Skeletal muscle cell (primary cell): ENCODE measurements at regions not wholly inside any gene's neighbourhood (a gene's known extent, or its start where the extent isn't known, plus 50 kb on each side); places are given as distances from the start of the nearest gene placed in this dataset.

Experiments
- DNase-seq: peaks from one replicate; pipeline ENCODE4 v3.0.0-alpha.2; 2010; ENCODE audit warnings: low read depth
- H3K4me3 ChIP-seq: 2 replicates; pipeline ENCODE4 v1.5.1; 2011; ENCODE audit warnings: low read depth, mild to moderate bottlenecking, control low read depth, low read length, moderate library complexity

DNA sequence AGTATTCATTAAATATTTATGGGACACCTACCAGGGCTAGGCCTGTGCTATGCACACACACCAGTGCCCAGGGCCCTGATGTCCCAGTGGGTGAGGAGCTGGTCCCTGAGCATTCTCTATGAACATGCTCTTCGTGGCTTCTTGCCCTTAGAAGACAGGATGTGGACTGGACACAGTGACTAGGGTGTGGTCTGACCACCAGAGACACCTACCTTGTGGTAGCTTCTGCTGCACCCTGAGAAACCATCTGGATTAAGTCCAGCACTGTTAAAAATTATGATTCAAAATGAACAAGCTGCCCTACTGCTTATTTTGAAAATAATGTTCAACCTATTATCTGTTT lies 112.9 kb upstream of the RPS6KA2 start:
- no peak for DNase-seq
- no peak overlapping the region for H3K4me3 ChIP-seq

DNA sequence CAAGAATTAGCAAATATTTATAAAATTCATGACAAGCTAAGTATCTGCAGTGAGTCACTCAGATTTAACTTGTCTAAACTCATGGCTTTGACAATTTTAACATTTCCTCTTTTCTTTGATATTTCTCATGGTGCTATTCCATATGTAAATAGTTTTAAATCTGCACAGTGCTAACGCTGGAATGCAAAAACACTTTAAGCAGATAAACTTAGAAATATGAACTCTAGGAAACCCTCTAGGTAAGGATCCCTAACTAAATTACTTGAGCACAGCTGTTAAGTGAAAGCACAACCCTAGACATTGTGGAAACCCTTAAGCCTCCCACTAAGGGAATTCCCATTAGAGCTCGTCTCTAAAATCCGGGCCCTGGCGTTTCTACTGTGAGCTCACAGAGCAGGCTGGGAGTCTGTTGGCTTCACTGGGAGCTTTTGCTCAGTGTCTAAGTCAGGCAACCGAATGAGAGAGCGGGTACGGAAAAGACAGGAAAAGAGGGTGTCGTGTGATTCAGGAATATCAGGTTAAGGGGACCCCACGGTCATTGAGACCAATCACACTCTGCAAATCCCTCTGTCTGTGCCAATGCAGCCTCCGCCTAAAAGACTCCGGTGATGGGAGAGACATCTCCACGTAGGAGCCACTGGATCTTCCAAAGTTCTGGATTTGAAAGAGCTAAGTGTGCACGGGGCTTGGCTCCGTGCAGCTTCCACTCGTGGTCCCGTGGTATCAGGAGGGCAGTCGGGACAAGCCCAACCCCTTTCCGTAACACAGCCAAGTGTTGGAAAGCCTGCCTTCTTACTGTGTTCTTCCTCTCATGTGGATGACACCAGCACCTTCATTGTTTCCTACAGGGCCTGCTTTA lies 112.3 kb upstream of the RPS6KA2 start:
- no peak overlapping the region for H3K4me3 ChIP-seq
- no peak for DNase-seq

DNA sequence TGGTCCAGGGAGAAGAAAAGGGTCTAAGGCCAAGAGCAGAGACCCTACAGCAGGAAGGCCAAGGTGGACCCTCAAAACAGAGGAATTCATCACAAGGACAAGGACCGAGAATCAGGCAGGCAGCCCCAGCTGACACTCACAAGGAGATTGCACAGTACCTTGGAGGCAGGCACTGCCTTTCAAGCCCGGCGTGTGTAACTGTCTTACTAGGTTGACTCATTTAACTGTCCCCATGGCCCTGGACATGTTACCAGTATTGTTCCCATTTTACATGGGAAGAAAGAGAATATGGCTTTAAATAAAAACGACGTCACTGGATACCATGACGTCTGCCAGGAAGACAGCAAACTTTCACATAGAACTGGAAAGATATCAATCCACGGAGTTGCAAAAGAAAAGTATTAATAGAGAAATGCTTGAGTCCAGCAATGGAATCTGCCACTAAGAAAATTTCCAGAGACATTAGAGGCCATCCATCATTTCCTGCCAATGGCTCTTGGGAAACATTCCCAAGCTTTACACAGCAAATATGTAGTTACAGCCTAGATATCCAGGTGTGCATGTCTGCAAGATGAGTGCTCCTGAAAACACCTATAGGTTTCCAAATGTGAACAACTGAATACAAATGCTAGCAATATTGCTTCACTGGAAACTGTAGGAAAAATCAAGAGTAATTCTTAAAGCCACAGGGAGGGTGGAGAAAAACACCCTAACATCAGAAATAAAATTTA lies 111.5 kb upstream of the RPS6KA2 start:
- H3K4me3 ChIP-seq, result no peak overlapping the region
- no peak for DNase-seq

DNA sequence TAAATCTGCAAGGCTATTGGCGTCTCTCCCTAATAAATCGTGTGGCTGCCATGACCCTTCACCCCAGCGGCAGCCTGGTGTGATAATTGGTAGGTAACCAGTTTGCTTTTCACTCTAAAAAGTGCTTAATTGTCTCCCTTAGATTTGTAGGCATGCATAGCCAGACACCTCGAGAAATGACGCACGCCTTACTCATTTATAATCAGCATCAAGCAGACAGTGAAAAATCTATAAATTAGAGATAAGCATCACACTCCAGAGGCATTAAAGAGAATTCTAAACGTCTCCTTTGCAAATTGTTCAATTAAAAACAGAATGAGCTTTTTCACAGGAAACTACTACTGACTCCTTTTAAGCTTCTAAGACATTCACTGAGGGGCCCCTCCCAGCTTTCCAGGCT lies 110.2 kb upstream of the RPS6KA2 start:
- DNase-seq, result no peak
- H3K4me3 ChIP-seq, result no peak overlapping the region

DNA sequence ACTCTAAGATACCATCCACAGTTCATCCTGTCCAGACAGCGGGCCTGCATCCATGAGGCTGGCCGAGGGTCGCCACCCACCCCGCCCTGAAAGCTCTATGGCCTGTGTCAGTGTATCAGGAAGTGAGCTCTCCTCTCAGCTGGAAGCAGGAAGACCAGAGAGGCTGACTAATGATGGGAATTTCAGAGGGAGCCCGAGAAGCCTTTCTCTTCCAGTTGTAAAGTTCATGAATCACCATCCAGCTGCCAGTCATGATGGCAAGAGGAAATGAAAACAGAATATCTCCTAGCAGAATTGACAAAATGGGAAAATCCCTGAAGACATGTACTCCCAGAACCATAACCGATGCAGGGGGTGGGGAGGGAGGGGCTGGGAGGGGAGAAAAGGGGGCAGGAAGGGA lies 109.6 kb upstream of the RPS6KA2 start:
- DNase-seq, result peak; percentile 25

DNA sequence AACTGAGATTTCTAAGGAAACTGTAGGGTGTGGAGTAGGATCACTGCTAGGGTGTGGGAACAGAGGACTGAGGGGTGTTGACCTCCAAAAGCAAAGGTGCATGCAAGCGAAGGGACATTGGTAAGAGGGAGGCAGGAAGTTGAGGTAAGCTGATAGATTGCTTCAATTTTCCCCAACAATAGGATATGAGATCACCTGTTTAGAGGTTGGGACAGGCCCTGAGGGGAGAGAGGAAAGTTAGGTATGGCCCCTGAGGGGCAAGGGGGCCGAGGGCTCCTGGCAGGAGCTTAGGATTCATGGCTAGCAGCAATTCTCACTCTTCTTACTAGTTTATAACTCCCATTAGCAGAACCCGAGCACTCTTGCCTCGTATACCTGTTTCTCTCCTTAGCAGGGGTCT lies 106.8 kb upstream of the RPS6KA2 start:
- DNase-seq, result no peak
- no peak overlapping the region for H3K4me3 ChIP-seq

More for the DNA sequence above, 109.6 kb upstream of the RPS6KA2 start:
- no peak overlapping the region for H3K4me3 ChIP-seq

DNA sequence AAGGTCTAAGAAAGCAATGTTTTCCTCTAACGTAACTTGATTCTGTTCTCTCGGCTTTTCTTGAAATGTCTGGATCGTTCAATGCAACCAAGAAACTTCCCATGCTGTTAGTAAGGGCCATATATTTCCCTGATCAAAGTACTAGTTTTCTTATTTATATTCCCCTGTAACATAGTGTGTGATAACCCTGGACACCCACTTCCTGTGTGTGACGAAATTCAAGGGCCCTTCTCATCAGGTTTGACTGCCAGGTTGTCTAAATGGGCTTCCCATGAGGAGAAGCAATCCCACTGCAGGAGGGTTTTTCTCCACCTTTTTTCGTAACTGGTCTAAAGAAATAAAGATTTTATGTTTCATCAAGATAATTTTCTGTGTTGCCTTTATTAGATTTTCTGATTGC lies 102.6 kb upstream of the RPS6KA2 start:
- DNase-seq, result no peak
- no peak overlapping the region for H3K4me3 ChIP-seq

DNA sequence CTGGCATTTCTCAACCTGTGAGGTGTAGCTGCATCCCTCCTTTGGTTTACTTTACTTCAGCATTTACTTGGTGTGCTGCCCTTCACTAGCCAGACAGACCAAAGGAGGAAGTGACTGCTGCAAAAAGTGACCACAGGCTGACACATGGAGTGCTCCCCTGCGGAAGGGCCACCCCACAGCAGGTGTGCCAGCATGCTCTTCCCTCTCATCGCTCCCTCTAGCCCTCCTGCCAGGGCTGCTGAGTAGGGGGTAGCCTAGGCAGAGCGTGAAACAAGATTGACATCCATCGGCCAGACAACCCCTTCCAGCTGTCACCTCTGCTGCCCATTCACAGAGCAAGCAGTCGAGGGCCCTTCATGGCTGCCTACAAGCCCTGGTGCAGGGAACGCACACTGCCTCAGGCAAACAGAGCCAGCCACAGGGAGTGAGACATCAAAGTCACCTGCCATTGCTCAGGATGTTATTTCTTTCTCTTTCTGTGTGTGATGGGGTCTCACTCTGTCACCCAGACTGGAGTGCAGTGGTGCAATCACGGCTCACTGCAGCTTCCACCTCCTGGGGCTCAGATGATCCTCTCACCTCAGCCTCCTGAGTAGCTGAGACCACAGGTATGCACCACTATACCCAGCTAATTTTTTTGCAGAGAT lies 102.0 kb upstream of the RPS6KA2 start:
- no peak for DNase-seq
- H3K4me3 ChIP-seq, result no peak overlapping the region

DNA sequence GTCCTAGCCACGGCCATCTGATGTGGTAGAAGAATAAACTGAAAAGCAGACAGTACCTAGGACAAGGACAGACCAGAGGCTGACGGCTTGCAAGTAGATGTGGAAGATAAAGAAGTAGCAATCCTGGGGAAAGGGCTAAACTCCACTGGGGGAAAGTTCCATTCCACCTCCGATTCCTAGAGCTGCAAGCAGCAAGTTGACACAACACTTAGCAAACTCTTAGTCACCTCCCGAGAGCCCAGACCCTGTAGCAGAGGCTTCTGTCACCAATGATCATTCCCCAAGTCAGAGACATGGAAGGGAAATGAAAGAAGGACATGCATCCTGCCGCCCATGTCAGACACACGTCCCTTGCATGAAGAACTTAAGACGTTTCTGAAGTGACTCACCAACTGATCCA lies 99.2 kb upstream of the RPS6KA2 start:
- DNase-seq, result no peak
- no peak overlapping the region for H3K4me3 ChIP-seq

DNA sequence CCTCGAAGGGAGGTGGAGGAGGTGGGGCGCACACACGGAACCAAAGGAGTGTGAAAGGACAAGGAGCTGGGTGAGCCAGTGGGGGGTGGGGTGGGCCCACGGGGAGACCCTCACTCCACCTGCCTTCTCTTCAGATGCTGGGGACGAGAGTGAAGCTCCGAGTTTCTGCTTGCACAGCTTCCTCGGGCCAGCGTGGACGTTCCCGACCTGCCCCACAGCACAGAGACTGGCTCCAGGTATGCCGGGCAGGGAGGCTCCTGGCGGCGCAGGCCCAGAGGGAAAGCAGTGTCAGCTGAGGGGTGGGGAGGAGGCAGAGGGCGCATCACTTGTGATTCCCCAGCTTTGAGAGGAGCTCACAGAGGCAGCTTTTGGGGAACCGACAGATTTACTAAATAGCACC lies 98.5 kb upstream of the RPS6KA2 start:
- no peak for DNase-seq
- H3K4me3 ChIP-seq, result no peak overlapping the region

DNA sequence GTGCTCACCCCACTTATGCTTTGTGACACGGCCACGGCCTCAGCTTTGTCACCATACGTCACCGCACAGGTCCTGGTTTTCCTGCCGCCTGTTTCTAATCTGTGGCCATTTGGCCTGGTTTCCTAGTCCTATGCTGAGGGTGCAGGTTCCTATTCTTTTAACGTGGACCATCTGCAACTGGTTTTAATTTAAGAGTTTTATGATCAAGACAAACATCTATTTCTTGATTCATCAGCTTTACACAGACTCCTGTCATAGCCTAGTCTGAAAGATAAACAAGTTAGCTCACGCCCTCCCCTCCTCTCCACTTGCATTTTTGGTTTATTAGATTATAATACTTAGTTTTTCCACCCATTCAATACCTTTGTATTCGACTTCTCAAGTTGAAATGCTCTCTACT lies 97.5 kb upstream of the RPS6KA2 start:
- DNase-seq, result no peak
- H3K4me3 ChIP-seq, result no peak overlapping the region

DNA sequence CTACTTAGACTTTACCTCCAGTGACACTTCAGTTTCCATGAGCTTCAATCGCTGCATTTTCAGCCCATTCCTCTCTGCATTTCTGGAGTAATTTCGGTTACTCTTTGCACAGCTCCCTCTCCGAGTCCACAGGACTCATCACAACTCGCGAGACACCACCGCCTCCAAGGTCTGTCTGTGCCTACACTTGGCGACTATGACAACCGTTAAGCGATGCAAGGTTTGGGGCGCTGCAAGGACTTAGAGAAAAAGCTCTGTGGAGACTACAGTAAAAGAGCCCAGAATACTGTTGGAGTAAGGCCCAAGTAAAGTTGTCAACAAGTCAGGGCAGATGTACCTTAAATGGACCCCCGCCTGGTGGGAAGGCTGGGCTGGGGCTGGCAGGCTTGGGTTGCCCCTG lies 95.7 kb upstream of the RPS6KA2 start:
- no peak overlapping the region for H3K4me3 ChIP-seq
- DNase-seq, result no peak

DNA sequence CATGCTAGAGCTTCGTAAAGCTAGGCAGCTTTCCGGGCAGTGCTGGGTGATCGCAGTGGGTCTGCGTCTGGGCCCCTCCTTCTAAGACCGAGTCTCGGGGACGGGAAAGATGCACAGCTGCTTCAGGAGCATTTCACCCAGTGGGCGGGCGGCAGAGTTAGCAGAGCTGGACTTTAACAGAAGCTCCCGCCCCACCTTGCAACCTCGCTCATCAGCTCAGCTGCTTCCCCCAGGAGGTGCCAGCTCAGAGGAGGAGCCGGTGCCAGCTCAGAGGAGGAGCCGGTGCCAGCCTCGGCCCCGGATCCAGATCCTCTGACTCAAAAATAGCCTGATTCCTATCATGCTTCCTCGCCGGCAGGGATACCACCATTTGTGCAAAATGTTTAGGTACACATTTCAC lies 94.5 kb upstream of the RPS6KA2 start:
- DNase-seq, result no peak
- no peak overlapping the region for H3K4me3 ChIP-seq

DNA sequence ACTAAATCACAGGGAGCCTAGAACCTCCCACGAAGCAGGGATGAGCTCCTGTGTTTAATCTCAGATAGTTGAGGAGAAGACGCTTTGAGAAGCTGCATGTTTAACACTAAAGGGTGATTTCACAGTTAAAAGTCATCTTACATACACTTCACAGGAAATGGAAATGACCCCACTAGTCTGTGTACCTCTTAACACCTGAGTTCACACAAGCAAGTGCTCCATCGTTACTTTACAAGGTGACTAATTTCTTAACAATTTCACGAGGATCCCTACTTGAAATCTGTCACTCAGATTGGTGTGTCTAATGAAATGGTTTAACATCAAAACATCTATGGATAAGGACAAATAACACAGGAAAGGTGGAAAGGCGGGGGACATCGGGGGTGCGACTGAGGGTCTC lies 93.8 kb upstream of the RPS6KA2 start:
- DNase-seq, result no peak
- no peak overlapping the region for H3K4me3 ChIP-seq

DNA sequence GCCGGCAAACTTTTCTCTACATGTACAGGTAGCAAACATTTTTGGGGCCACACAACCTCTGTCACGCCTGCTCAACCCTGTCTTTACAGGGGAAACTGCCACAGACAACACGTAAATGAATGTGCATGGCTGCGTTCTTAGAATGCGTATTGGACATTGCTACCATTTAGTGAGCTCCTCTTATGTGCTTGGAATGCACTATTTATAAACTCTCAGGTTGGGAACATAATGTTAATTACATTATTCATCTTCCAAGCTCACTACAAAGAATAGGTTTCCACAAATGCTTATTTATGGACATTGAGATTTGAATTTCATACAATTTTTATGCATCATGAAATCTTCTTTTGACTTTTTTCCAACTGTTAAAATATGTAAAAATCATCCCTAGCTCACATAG lies 92.0 kb upstream of the RPS6KA2 start:
- DNase-seq, result no peak
- no peak overlapping the region for H3K4me3 ChIP-seq

DNA sequence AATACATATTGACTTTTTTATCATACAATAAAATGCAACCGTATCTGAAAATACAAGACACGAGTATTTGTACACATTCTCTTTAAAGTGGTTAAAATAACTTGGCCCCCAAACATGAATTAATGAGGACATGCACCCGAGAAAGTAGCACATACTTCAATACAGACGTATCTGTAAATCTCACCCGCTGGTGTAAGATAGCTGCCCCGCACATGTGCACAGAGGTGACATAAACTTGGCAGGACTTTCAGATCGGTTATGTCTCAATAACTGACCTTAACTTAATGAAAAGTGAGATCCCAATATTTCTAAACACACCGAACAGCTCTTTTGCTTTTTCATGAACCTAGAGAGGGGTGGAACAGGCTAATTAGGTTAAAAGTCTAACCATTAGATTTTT lies 91.5 kb upstream of the RPS6KA2 start:
- H3K4me3 ChIP-seq, result no peak overlapping the region
- no peak for DNase-seq

DNA sequence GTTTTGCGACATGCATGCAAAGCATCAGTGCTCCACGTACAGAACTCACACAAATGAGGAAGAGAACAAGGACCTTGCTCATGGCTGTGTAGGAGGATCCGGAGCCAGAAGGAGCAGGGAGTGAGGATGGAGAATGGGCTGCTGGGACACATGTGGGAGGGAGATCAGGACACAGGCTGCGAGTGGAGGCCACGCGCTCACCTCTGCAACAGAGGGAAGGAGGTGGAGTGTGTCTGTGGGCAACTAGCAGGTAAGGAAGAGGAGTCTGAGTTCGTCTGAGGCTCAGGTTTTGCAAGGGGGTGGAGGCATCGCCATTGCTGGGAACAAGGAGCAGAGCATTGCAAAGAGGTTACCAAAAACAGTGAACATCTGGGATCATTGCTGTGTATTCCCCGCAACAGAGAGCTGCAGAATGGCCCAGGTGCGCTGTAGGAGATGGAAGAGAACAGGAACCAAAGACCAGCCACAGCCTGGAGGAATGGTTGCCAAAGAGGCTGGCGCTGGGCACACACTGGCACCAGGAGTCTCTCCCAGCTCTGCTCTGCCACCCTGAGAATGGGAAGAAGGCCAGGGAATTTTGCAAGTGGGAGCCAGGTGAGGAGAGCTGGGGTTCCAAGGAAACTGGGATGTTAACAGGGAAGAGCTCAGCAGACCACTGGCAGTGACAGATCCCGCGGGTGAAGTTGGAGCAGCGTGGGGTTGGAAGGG lies 90.0 kb upstream of the RPS6KA2 start:
- no peak for DNase-seq
- no peak overlapping the region for H3K4me3 ChIP-seq

DNA sequence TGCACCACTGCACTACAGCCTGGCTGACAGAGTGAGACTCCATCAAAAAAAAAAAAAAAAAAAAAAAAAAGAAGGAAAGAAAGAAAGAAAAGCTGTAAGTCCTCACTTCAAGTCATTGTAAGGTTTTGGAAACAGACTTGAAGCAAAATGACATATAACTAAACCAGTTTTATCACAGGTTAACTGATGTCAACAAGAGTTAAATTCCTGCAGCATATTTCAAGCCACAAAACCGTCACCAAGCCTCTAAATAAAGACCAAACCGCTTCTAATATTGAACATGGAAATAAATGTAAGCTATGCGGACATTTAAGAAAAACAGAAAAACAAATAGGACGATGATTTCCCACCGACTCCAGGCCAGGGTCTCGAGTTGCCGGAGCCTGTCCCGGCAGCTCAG lies 88.9 kb upstream of the RPS6KA2 start:
- H3K4me3 ChIP-seq, result no peak overlapping the region
- no peak for DNase-seq

DNA sequence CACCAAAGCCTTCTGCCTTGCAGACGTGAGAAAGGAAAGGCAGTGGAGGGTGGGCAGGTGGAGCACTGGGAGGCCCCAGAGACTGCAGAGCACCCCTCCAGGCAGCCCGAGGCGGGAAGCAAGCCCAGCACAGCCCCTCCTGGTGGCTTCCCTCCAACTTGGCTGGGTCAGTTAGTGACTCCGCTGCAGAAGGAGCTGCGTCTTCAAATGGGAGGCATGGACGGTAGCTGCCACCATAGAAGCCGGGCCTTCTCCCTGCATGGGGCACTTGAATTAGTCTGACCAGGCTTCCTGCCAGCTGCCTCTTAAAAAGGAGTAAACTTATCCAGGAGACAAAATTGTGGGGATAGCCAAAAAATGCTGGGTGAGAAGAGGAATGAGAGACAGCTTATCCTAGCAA lies 88.0 kb upstream of the RPS6KA2 start:
- H3K4me3 ChIP-seq, result no peak overlapping the region
- DNase-seq, result no peak

DNA sequence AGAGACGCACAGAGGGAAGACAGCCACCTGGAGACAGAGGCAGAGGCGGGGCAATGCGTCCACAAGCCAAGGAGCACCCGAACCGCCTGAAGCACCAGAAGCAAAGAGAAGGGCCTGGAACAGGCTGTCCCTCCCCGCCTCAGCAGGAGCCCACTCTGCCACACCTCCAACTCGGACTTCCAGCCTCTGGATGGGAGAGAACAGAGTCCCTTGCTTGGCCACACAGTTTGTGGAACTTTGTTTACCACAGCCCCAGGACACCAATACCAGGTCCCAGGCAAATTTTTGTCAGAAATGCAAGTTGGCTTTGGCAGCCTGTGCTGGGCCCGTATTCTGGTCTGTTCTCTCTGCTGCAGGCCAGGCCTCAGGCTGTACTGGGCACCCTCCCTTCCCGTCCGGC lies 87.5 kb upstream of the RPS6KA2 start:
- DNase-seq, result no peak
- no peak overlapping the region for H3K4me3 ChIP-seq
